ENCODE measurements at regions not wholly inside any gene's neighbourhood (a gene's known extent, or its start where the extent isn't known, plus 50 kb on each side); places are given as distances from the start of the nearest gene placed in this dataset.
A peak's percentile ranks its signal among the peaks of the same experiment; 100 is the strongest.

DNA sequence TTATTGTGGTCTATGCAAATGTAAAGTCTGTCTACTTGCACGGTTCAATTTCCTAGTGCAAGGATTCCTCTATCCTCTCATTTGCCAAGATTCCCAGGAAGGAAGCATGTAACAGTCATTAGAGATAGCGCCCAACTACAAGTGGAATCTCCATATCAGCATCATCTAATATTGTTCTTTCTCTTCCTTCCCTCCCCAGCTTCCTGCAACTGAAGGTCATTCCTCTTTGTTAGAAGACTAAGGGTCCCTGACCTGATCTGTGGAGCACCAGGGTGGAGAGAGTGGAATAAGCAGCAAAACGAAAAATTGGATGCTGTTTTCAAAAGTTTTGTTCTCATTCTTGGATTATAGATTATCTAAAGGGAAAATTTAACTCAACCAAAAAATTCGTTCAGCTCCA is 714.0 kb downstream of the DIAPH3 start:
- Histone ChIP-seq H3K9ac (no peak overlapping the region), H3K36me3 (replicated peaks in 1 of 2; ENCODE audit: control insufficient read depth in 1 of 2, insufficient read depth in 2 of 2, low read length in 1 of 2) (no peaks in the 10 kb centered on the region), H3K27ac (ENCODE audit: low read depth in 2 of 2, low read length in 1 of 2) (peak overlapping the region in 1 of 2 experiments; percentile 100; a peak in 2 of 4 replicates), H2AFZ (ENCODE audit: low read depth) (no peak overlapping the region), H3K9me2 (no peaks in the 10 kb centered on the region), H3K4me1 (ENCODE audit: control insufficient read depth in 1 of 2, insufficient read depth in 2 of 2, low read depth in 1 of 2, low read length in 1 of 2) (peaks cover 38 to 46% of the 10 kb centered on the region in 2 experiments; a peak in 3 of 4 replicates), H3K4me2 (no peak overlapping the region), H4K20me1 (ENCODE audit: insufficient read depth) (no peaks in the 10 kb centered on the region), H3K4me3 (ENCODE audit: low read depth in 2 of 2, low read length in 1 of 2) (no peak overlapping the region), H3K9me3 (no peaks in the 10 kb centered on the region), H3K27me3 (ENCODE audit: insufficient read depth) (no peaks in the 10 kb centered on the region), H3F3A (replicated peaks; ENCODE audit: insufficient read depth) (peaks cover 16% of the 10 kb centered on the region), H3K79me2 (ENCODE audit: insufficient read depth) (no peaks in the 10 kb centered on the region)
- ChIA-PET CTCF (interaction anchor here (0.6 to 2.9 kb wide), 6 partner anchors 9 to 494 kb away, joined by 3 to 9 read pairs (median 3); no protein-coding TSS in a partner anchor), POLR2A (no interaction called here)
- 52% methylated on average over 4 of the region's 4 CpGs for WGBS (ENCODE audit: low lambda C conversion rate)
- TF ChIP-seq EP300 (IDR thresholded peaks at IDR 0.05; ENCODE audit: borderline replicate concordance in 1 of 2, low read depth in 1 of 2, low read length in 1 of 2) (no peak), TEAD4 (IDR thresholded peaks at IDR 0.05; ENCODE audit: borderline replicate concordance, insufficient read depth) (no peak), IRF3 (IDR thresholded peaks at IDR 0.05; ENCODE audit: low read depth, low read length) (no peak), SIN3A (IDR thresholded peaks at IDR 0.05; ENCODE audit: borderline replicate concordance, low read depth, low read length) (no peak), FOSL2 (IDR thresholded peaks at IDR 0.05; ENCODE audit: borderline replicate concordance, low read depth) (no peak), RAD21 (IDR thresholded peaks at IDR 0.05; ENCODE audit: low read length) (no peak), CHD2 (IDR thresholded peaks at IDR 0.05; ENCODE audit: low read length, partially characterized antibody) (no peak), ZBTB33 (IDR thresholded peaks at IDR 0.05; ENCODE audit: borderline replicate concordance, low read depth) (no peak), ELF1 (IDR thresholded peaks at IDR 0.05) (no peak), PBX3 (IDR thresholded peaks at IDR 0.05) (no peak), NFIC (IDR thresholded peaks at IDR 0.05; ENCODE audit: borderline replicate concordance) (no peak), RCOR1 (IDR thresholded peaks at IDR 0.05; ENCODE audit: low read length) (no peak)
- no peak for DNase-seq

DNA sequence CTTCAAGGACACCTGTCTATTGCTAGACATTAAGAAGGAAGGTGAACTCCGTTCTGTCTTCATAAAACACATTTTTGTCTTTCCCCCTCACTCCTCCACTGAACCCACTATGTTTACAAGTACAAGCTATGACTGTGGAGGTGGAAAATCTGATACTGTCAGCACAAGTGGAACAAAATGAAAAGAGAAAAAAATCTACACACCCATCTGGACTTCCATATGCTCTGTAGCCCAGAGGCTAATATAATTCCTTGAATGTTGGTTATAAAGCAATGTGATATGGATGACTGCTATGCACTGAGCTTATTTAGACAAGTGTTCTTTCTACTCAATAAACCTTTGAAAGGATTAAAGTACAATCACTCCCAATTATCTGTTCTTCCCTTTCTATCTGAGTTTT is 713.5 kb downstream of the DIAPH3 start:
- Histone ChIP-seq H3K27me3 (ENCODE audit: insufficient read depth) (no peaks in the 10 kb centered on the region), H3F3A (replicated peaks; ENCODE audit: insufficient read depth) (peaks cover 16% of the 10 kb centered on the region), H3K9me2 (no peaks in the 10 kb centered on the region), H3K4me2 (no peak overlapping the region), H4K20me1 (ENCODE audit: insufficient read depth) (no peaks in the 10 kb centered on the region), H3K36me3 (replicated peaks in 1 of 2; ENCODE audit: control insufficient read depth in 1 of 2, insufficient read depth in 2 of 2, low read length in 1 of 2) (no peaks in the 10 kb centered on the region), H3K4me1 (ENCODE audit: control insufficient read depth in 1 of 2, insufficient read depth in 2 of 2, low read depth in 1 of 2, low read length in 1 of 2) (peaks cover 34 to 46% of the 10 kb centered on the region in 2 experiments; a peak in 3 of 4 replicates), H3K27ac (ENCODE audit: low read depth in 2 of 2, low read length in 1 of 2) (peak overlapping the region; percentile 15 to 100; a peak in 3 of 4 replicates), H3K79me2 (ENCODE audit: insufficient read depth) (no peaks in the 10 kb centered on the region), H2AFZ (ENCODE audit: low read depth) (no peak overlapping the region), H3K4me3 (ENCODE audit: low read depth in 2 of 2, low read length in 1 of 2) (no peak overlapping the region), H3K9ac (no peak overlapping the region), H3K9me3 (no peaks in the 10 kb centered on the region)
- POLR2A ChIA-PET: no interaction called here
- peak; percentile 15 for DNase-seq
- peak; percentile 19; the same call in 1 of the 2 replicates for TF ChIP-seq RAD21 (IDR thresholded peaks at IDR 0.05; ENCODE audit: low read length)
- TF ChIP-seq TCF12 (IDR thresholded peaks at IDR 0.05): peak; percentile 11; the same call in 1 of the 2 replicates
- peak; percentile 57; the same call in 1 of the 2 replicates for TF ChIP-seq RCOR1 (IDR thresholded peaks at IDR 0.05; ENCODE audit: low read length)
- no peak for TF ChIP-seq ZBTB33 (IDR thresholded peaks at IDR 0.05; ENCODE audit: borderline replicate concordance, low read depth)
- TF ChIP-seq YY1 (IDR thresholded peaks at IDR 0.05; ENCODE audit: low read depth): no peak
- TF ChIP-seq CHD2 (IDR thresholded peaks at IDR 0.05; ENCODE audit: low read length, partially characterized antibody): peak; percentile 28
- peak in 1 of 2 experiments; percentile 81; a peak in 2 of 4 replicates for TF ChIP-seq EP300 (IDR thresholded peaks at IDR 0.05; ENCODE audit: borderline replicate concordance in 1 of 2, low read depth in 1 of 2, low read length in 1 of 2)
- no peak for TF ChIP-seq JUND (IDR thresholded peaks at IDR 0.05)
- TF ChIP-seq GATA2 (CRISPR knock-in tag; IDR thresholded peaks at IDR 0.05): peak; percentile 37
- CTCF ChIA-PET: interaction anchor here (0.6 to 2.9 kb wide), 5 partner anchors 9 to 494 kb away, joined by 3 to 9 read pairs (median 3); no protein-coding TSS in a partner anchor
- WGBS (ENCODE audit: low lambda C conversion rate): 75% methylated on average over 1 of the region's 1 CpG
